NCI-H524 (cell line): ENCODE measurements at regions not wholly inside any gene's neighbourhood (a gene's known extent, or its start where the extent isn't known, plus 50 kb on each side); places are given as distances from the start of the nearest gene placed in this dataset.
A peak's percentile ranks its signal among the peaks of the same experiment; 100 is the strongest.

Experiments used
- DNase-seq, 2 experiments: peaks; one replicate each; lab custom pipeline; 2025; lab: John Stamatoyannopoulos, UW

GRCh38 chr6:18672852-18673251 lies 285.7 kb downstream of the RNF144B start:
- DNase-seq, result no peak

GRCh38 chr6:18674346-18674745 lies 287.2 kb downstream of the RNF144B start:
- DNase-seq, result no peak

- peak; percentile 35 to 89 for DNase-seq
These were observed 288.7 kb downstream of the RNF144B start for GRCh38 chr6:18675881-18676280.

- DNase-seq, result peak; percentile 24 to 76
These were observed 289.4 kb downstream of the RNF144B start for GRCh38 chr6:18676548-18676947.

- DNase-seq, result no peak
These were observed 293.7 kb downstream of the RNF144B start for GRCh38 chr6:18680842-18681241.

GRCh38 chr6:18681832-18682503 lies 294.8 kb downstream of the RNF144B start:
- DNase-seq, result no peak

- DNase-seq, result no peak
These were observed 297.2 kb downstream of the RNF144B start for GRCh38 chr6:18684343-18684742.

- DNase-seq, result no peak
These were observed 306.0 kb downstream of the RNF144B start for GRCh38 chr6:18692929-18693685.

GRCh38 chr6:18693881-18694280 lies 306.7 kb downstream of the RNF144B start:
- no peak for DNase-seq

GRCh38 chr6:18703546-18703945 lies 316.4 kb downstream of the RNF144B start:
- no peak for DNase-seq

- DNase-seq, result no peak
These were observed 320.7 kb downstream of the RNF144B start for GRCh38 chr6:18707714-18708439.

- no peak for DNase-seq
These were observed 325.4 kb downstream of the RNF144B start for GRCh38 chr6:18712595-18712994.

GRCh38 chr6:18720075-18720474 lies 332.9 kb downstream of the RNF144B start:
- DNase-seq, result no peak

GRCh38 chr6:18724056-18724455 lies 336.9 kb downstream of the RNF144B start:
- DNase-seq, result no peak

- no peak for DNase-seq
These were observed 338.3 kb downstream of the RNF144B start for GRCh38 chr6:18725449-18725848.

- DNase-seq, result no peak
These were observed 346.9 kb downstream of the RNF144B start for GRCh38 chr6:18733921-18734550.

- DNase-seq, result no peak
These were observed 354.6 kb downstream of the RNF144B start for GRCh38 chr6:18741741-18742140.

- DNase-seq, result no peak
These were observed 355.3 kb downstream of the RNF144B start for GRCh38 chr6:18742406-18742805.

- no peak for DNase-seq
These were observed 359.6 kb downstream of the RNF144B start for GRCh38 chr6:18746727-18747126.

GRCh38 chr6:18748314-18748713 lies 361.2 kb downstream of the RNF144B start:
- DNase-seq, result no peak

- DNase-seq, result no peak
These were observed 365.3 kb downstream of the RNF144B start for GRCh38 chr6:18752278-18753068.

- no peak for DNase-seq
These were observed 365.9 kb downstream of the RNF144B start for GRCh38 chr6:18753076-18753475.
